Activated T-helper 1 cell treated with anti-CD3 and anti-CD28 coated beads, Interleukin-12 subunit alpha, Interleukin-12 subunit beta, Interleukin-2, Interleukin-4 antibody, amounts not matched to agents 30 ng/mL and 10 ng/mL and 1 ng/mL, durations not matched to agents 14 hours and 24 hours and 36 hours (primary cell): ENCODE measurements at regions not wholly inside any gene's neighbourhood (a gene's known extent, or its start where the extent isn't known, plus 50 kb on each side); places are given as distances from the start of the nearest gene placed in this dataset.

Source experiments
- DNase-seq: peaks from one replicate; pipeline ENCODE4 v3.0.0; 2021; ENCODE audit warnings: low spot score
- H3K27ac Mint-ChIP-seq: one replicate; pipeline ENCODE4 v1.8.0; 2021; ENCODE audit warnings: mild to moderate bottlenecking, mixed read lengths
- H3K27me3 Mint-ChIP-seq: one replicate; pipeline ENCODE4 v1.8.0; 2022; ENCODE audit warnings: mild to moderate bottlenecking, moderate library complexity, mixed read lengths; ENCODE audit not compliant: insufficient read depth
- H3K36me3 Mint-ChIP-seq: one replicate; pipeline ENCODE4 v1.8.0; 2021; ENCODE audit warnings: low read depth, mixed read lengths
- H3K4me1 Mint-ChIP-seq: one replicate; pipeline ENCODE4 v1.8.0; 2021; ENCODE audit warnings: low read depth, mixed read lengths
- H3K4me3 Mint-ChIP-seq: one replicate; pipeline ENCODE4 v1.8.0; 2021; ENCODE audit warnings: mild to moderate bottlenecking, moderate library complexity, mixed read lengths
- H3K9me3 Mint-ChIP-seq: one replicate; pipeline ENCODE4 v1.8.0; 2021; ENCODE audit warnings: mixed read lengths
- intact Hi-C: fragments of 100-400 bp; cut with micrococcal nuclease; formaldehyde crosslinking; loops from one replicate; pipeline ENCODE4 v1.15.1; 2024

DNA sequence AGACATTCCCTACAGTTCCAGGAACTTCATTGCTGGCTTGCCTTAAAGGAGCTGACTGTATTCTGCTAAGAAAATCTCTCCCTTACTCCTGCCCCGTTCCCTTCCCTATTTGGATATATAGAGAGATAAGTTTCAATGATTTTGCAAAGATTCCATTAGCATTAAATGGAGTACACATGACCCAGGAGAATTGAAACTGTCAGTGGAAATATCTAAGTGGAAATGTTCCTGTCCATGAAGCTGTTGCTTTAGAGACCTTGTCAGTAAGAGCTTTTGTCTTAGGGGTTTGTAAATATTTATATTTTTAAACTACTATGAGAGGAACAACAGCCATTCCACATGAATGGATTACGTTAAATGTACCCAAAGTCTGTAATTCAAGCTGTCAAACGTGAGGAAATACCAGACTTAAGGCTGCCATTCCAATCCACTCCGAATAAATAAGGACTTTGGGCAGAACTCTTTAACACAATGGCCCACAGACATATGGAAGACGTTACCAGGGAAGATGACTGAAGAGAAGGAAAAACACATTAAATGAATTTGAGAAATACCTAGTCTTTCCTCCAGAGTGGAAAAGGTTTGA lies 387.1 kb upstream of the PAPPA start:
- Mint-ChIP-seq H3K36me3 (no peaks in the 10 kb centered on the region), H3K4me3 (no peak overlapping the region), H3K27me3 (no peaks in the 10 kb centered on the region), H3K4me1 (no peaks in the 10 kb centered on the region), H3K27ac (no peak overlapping the region), H3K9me3 (no peaks in the 10 kb centered on the region)
- DNase-seq, result no peak
- intact Hi-C loops, result no loop called here

DNA sequence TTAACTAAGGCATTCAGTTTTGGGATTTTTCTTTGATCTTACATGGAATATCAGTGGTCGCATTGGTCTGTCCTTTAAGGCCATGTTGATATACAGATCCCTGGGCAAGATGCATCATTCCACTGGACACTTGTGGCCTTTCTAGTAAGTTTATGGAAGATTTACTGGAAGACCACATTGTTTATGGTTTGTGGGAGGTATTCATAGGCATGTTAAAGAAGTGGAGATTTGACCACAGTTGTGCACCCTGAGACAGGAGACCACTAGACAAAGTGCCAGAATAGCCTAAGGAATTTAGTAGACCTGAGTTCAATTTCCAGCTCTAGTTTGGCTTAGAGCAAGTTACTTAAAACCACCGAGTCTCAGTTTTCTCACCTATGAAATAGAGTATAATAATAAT lies 383.1 kb upstream of the PAPPA start:
- H3K27me3 Mint-ChIP-seq, result no peaks in the 10 kb centered on the region
- no peaks in the 10 kb centered on the region for H3K4me1 Mint-ChIP-seq
- no peaks in the 10 kb centered on the region for H3K36me3 Mint-ChIP-seq
- no peak overlapping the region for H3K27ac Mint-ChIP-seq
- intact Hi-C loops, result no loop called here
- no peak overlapping the region for H3K4me3 Mint-ChIP-seq
- no peaks in the 10 kb centered on the region for H3K9me3 Mint-ChIP-seq
- no peak for DNase-seq

DNA sequence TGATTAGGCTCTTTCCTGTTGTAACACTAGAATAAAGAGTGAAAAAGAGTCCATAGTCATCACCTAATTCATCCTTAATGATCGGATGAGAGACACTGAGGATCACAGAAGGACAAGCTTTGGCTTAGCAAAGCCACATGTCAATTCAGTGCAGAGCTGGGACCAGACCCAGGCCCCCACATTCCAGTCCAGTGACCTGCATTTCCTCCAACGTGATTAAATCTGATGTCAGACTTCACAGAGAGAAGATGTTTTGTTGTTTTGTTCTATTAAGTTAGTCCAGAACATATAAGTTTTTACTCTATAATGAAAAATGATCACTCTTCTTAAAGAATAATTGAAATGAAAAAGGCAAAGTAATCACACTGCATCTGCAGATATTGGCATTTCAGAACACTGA lies 377.9 kb upstream of the PAPPA start:
- DNase-seq, result no peak
- Mint-ChIP-seq H3K4me1 (no peaks in the 10 kb centered on the region), H3K4me3 (no peak overlapping the region), H3K36me3 (no peaks in the 10 kb centered on the region), H3K27me3 (no peaks in the 10 kb centered on the region), H3K27ac (no peak overlapping the region), H3K9me3 (peaks cover 4% of the 10 kb centered on the region)
- intact Hi-C loops, result no loop called here

DNA sequence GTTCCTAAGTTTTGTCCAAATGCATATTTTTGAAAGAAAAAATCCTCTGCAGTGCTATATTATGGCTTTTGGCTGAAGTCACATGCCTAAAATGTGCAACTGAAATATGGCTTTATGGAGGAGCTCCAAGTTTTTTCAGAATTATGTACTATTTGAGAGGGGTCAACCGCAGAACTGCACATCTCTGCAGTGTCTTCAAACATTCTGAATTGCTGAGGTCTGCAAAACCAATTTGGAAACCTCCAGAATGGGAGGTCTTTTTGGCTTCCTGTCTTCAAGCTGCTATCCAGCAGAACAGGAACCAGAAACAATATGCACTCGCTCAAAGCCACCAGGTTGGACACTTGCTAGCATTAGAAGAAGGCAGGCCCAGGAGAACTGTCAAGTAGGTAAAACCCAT lies 376.0 kb upstream of the PAPPA start:
- no peak for DNase-seq
- Mint-ChIP-seq H3K36me3 (no peaks in the 10 kb centered on the region), H3K4me3 (no peak overlapping the region), H3K27me3 (no peaks in the 10 kb centered on the region), H3K4me1 (no peaks in the 10 kb centered on the region), H3K27ac (no peak overlapping the region), H3K9me3 (peaks cover 4% of the 10 kb centered on the region)
- intact Hi-C loops, result no loop called here

DNA sequence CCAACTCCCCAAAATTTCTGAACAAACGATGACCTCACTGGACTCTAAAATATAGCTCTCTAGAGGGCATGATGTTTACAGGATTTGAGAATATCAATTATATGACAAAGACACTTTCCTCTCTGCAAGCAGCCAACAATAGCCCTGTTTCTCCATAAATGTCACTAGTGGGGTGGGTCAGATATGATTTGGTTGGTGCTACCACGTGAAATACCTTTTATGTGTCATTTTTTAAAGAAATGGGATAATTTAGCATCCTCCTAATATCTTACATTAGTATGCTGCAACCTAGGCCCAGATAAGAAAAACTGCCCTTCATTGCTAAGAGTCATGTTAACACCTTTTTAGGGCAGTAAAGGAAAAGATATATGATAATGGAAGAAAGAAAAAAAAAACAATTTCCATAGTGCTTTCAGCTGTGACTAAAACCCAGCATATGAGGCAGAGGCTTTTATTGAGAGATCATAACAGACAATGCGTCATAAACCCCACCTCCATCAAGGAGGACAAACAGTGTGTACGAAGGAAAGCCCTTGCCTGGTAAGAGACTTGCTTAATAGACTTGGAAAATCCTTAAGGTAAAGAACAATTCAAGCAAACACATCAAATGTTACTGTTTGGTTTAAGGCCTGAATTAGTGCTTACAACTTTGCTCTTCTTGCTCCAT lies 372.4 kb upstream of the PAPPA start:
- H3K9me3 Mint-ChIP-seq, result peaks cover 4% of the 10 kb centered on the region
- no peaks in the 10 kb centered on the region for H3K27me3 Mint-ChIP-seq
- H3K36me3 Mint-ChIP-seq, result no peaks in the 10 kb centered on the region
- no peak overlapping the region for H3K4me3 Mint-ChIP-seq
- intact Hi-C loops, result no loop called here
- no peaks in the 10 kb centered on the region for H3K4me1 Mint-ChIP-seq
- H3K27ac Mint-ChIP-seq, result no peak overlapping the region
- no peak for DNase-seq

DNA sequence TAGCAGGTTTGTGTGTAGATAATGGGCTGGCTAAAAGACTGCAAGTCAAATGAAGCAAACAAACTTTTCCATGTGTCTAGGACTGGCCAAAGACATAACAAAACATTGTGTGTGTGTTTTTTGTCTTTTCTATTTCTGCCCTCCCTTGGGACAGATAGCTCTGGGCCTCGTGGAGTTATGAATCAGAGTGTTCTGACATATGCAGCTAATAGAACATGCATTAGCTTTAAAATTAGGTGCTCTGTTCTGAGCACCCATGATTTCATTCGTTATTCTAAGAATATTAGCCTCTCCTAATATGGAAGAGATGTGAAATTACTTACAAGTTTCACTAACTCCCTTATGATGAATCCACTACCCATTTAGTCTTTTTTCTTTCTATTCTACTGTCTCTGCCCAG lies 367.3 kb upstream of the PAPPA start:
- intact Hi-C loops, result no loop called here
- Mint-ChIP-seq H3K4me1 (no peaks in the 10 kb centered on the region), H3K36me3 (no peaks in the 10 kb centered on the region), H3K9me3 (no peaks in the 10 kb centered on the region), H3K27ac (no peak overlapping the region), H3K27me3 (no peaks in the 10 kb centered on the region), H3K4me3 (no peak overlapping the region)
- no peak for DNase-seq

DNA sequence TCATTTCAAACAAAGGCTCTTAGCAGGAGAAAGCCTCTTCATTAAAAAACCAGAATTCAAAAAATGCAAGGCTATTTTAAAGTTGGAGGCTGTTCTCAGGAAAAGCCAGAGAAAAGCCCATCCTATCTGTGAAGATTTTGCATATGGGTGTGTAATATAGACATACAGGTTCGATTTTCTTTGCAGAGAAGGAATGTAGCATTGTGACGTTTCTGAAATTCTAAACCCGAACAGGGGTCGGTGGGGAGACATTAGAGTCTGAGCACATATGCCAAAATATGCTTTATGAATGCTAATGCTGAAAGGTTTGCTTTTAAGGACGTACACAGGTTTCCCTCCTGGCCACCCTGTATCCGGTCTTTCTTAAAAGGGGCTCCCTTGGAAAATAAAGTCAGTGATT lies 363.1 kb upstream of the PAPPA start:
- H3K4me1 Mint-ChIP-seq, result no peaks in the 10 kb centered on the region
- no peak overlapping the region for H3K27ac Mint-ChIP-seq
- intact Hi-C loops, result no loop called here
- no peak for DNase-seq
- H3K4me3 Mint-ChIP-seq, result no peak overlapping the region
- no peaks in the 10 kb centered on the region for H3K36me3 Mint-ChIP-seq
- H3K9me3 Mint-ChIP-seq, result no peaks in the 10 kb centered on the region
- no peaks in the 10 kb centered on the region for H3K27me3 Mint-ChIP-seq

DNA sequence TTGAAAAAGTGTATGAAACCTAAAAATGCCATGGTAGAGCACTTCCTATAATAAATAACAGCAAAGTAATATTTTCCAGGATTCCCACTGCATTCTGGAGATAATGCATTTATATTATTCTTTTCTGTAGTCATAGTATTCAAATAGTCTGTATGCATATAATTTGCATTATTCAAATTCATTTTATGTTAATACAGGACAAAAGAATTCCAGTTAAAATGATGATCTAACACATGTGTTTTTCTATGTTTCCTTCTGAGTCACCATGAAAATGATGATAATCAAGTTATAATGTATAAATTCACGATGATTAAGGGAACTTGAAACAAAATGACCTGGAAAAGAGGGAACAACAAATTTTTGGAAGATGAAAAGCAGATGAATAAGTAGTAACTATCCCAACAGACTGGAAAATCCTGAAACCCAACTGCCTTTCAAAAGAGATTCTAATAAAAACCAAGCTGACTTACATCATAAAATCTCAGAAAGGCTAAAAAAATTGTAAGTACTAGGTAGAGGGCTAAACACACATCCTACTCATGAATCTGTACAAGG lies 358.6 kb upstream of the PAPPA start:
- no peak overlapping the region for H3K4me3 Mint-ChIP-seq
- no peaks in the 10 kb centered on the region for H3K4me1 Mint-ChIP-seq
- DNase-seq, result no peak
- no peaks in the 10 kb centered on the region for H3K36me3 Mint-ChIP-seq
- intact Hi-C loops, result no loop called here
- H3K9me3 Mint-ChIP-seq, result no peaks in the 10 kb centered on the region
- H3K27me3 Mint-ChIP-seq, result no peaks in the 10 kb centered on the region
- no peak overlapping the region for H3K27ac Mint-ChIP-seq

DNA sequence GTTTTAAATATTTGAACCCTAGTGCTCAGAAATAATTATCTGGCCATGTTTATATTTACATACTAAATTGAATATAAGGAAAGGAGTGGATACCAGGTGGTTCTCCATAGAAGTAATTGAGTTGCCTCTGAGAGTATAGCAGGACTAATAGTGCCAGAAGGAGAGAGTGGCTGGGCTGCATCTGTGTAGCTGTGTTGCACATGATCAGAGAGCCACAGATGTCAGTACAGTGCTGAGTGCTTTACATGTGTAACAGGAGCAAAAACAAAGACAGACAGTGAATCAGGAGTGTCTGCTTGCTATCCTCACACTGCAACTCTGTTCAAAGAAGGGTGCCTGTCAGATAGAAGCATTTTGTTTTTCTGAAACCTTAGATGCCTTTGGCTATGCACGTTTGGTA lies 353.9 kb upstream of the PAPPA start:
- Mint-ChIP-seq H3K27ac (no peak overlapping the region), H3K4me3 (no peak overlapping the region), H3K4me1 (no peaks in the 10 kb centered on the region), H3K36me3 (no peaks in the 10 kb centered on the region), H3K27me3 (no peaks in the 10 kb centered on the region), H3K9me3 (no peaks in the 10 kb centered on the region)
- DNase-seq, result no peak
- intact Hi-C loops, result no loop called here

DNA sequence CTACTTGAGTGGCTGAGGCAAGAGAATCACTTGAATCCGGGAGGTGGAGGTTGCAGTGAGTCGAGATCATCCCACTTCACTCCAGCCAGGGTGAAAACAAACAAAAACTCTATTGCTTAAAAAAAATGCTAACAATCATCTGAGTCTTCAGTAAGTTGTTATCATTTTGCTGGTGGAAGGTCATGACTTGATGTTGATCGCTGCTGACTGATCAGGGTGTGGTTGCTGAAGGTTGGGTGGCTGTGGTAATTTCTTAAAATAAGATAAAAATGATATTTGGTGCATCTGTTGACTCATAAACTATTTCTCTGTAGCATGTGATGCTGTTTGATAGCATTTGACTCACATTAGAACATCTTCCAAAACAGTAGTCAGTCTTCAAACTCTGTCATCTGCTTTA lies 349.4 kb upstream of the PAPPA start:
- Mint-ChIP-seq H3K36me3 (no peaks in the 10 kb centered on the region), H3K4me3 (no peak overlapping the region), H3K27ac (no peak overlapping the region), H3K4me1 (no peaks in the 10 kb centered on the region), H3K27me3 (no peaks in the 10 kb centered on the region), H3K9me3 (no peaks in the 10 kb centered on the region)
- DNase-seq, result no peak
- intact Hi-C loops, result no loop called here

DNA sequence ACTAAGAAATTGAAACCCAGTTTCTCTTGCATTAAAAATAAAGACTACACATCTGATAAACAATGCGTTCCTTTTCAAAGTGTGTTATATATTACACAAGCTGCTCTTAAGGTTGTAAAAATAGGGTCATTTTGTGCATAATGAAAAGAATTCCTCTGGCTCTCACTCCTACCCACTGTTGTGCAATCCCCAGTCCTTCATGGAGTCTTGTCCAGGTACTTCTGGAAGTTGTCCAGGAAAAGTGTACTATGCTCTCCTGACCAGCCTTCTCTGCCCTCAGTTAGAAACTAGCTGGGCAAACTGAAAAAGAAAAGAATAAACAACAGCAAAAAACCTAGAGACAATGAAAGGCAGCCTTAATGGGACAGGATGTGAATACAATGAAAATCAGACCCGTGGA lies 345.5 kb upstream of the PAPPA start:
- no peaks in the 10 kb centered on the region for H3K9me3 Mint-ChIP-seq
- DNase-seq, result no peak
- no peak overlapping the region for H3K27ac Mint-ChIP-seq
- no peaks in the 10 kb centered on the region for H3K36me3 Mint-ChIP-seq
- no peaks in the 10 kb centered on the region for H3K4me1 Mint-ChIP-seq
- intact Hi-C loops, result no loop called here
- no peak overlapping the region for H3K4me3 Mint-ChIP-seq
- no peaks in the 10 kb centered on the region for H3K27me3 Mint-ChIP-seq

DNA sequence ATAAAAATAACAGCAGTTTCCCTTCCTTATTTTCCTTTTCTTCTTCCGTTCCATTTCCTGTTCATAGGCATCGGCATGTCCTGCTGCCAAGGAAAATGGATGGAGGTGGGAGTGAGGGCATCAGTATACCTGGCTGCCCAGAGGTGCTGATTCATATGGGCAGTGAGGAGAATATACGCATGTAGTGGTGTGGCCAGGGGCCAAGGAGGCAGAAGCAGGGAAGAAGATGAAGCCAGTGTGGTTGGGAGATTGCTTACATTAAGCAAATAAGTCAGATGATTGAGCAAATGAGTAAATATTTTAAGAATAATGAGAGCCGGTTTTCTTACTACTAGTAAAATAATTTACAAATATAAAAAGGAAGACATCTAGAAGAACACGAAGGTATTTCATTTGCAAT lies 344.9 kb upstream of the PAPPA start:
- Mint-ChIP-seq H3K9me3 (no peaks in the 10 kb centered on the region), H3K27ac (no peak overlapping the region), H3K27me3 (no peaks in the 10 kb centered on the region), H3K4me1 (no peaks in the 10 kb centered on the region), H3K36me3 (no peaks in the 10 kb centered on the region), H3K4me3 (no peak overlapping the region)
- no peak for DNase-seq
- intact Hi-C loops, result no loop called here

DNA sequence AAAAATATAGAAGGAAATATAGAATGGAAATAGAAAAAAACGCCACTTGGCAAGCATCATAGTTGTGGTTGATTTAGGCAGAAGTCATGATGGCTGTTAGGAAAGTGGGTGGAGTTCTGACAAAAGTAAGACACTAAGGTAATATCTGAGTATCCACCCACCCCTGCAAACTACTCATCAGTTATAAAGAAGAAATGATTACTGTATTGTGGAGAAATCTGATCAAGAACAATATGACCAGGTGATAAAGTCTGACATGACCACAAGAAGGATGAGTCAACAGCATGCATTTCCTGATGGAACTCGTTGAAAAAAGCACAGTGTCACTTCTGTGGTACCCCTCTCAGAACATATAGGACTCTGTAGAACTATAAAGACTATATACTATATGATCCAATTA lies 343.4 kb upstream of the PAPPA start:
- intact Hi-C loops, result no loop called here
- DNase-seq, result no peak
- no peaks in the 10 kb centered on the region for H3K36me3 Mint-ChIP-seq
- H3K9me3 Mint-ChIP-seq, result no peaks in the 10 kb centered on the region
- H3K4me3 Mint-ChIP-seq, result no peak overlapping the region
- H3K27me3 Mint-ChIP-seq, result no peaks in the 10 kb centered on the region
- H3K4me1 Mint-ChIP-seq, result no peaks in the 10 kb centered on the region
- no peak overlapping the region for H3K27ac Mint-ChIP-seq

DNA sequence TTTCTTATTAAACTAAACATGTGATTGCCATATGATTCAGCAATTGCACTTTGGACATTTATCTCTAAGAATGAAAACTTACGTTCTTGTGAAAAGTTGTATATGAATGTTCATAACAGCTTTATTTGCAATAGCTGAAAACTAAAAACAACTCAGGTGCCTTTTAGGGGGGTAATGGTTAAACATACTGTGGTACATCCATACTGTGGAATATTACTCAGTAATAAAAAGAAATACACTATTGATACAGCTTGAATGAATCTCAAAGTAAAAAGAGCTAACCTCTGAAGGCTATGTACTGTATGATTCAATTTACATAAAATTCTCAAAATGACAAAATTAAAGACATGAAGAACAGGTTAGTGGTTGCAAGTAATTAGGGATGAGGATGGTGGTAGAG lies 339.5 kb upstream of the PAPPA start:
- intact Hi-C loops, result no loop called here
- no peak for DNase-seq
- Mint-ChIP-seq H3K27ac (no peak overlapping the region), H3K36me3 (no peaks in the 10 kb centered on the region), H3K9me3 (no peaks in the 10 kb centered on the region), H3K4me1 (no peaks in the 10 kb centered on the region), H3K27me3 (no peaks in the 10 kb centered on the region), H3K4me3 (no peak overlapping the region)
